ENCODE measurements at regions not wholly inside any gene's neighbourhood (a gene's known extent, or its start where the extent isn't known, plus 50 kb on each side); places are given as distances from the start of the nearest gene placed in this dataset.

- Histone ChIP-seq H3K36me3 (ENCODE audit: insufficient read depth) (no peaks in the 10 kb centered on the region), H3K4me1 (ENCODE audit: insufficient read depth) (no peaks in the 10 kb centered on the region), H3K4me3 (no peak overlapping the region), H3K27ac (ENCODE audit: low read depth) (no peak overlapping the region), H2AFZ (no peak overlapping the region), H4K20me1 (replicated peaks; ENCODE audit: insufficient read depth) (no peaks in the 10 kb centered on the region), H3F3A (replicated peaks; ENCODE audit: low read depth) (no peaks in the 10 kb centered on the region), H3K79me2 (replicated peaks; ENCODE audit: insufficient read depth) (no peaks in the 10 kb centered on the region), H3K9me2 (ENCODE audit: insufficient read depth) (no peaks in the 10 kb centered on the region), H3K27me3 (ENCODE audit: insufficient read depth) (no peaks in the 10 kb centered on the region), H3K4me2 (no peak overlapping the region)
- Mint-ChIP-seq H3K36me3 (ENCODE audit: low read depth) (peaks cover 33% of the 10 kb centered on the region), H3K4me1 (no peaks in the 10 kb centered on the region), H3K4me3 (no peak overlapping the region), H3K27me3 (ENCODE audit: insufficient read depth, low read depth, poor library complexity) (peaks cover 1% of the 10 kb centered on the region), H3K9me3 (peaks cover 94% of the 10 kb centered on the region), H3K27ac (no peak overlapping the region)
- DNase-seq (ENCODE audit: low spot score) (no peak), ATAC-seq (no peak)
- TF ChIP-seq EZH2phosphoT487 (IDR thresholded peaks at IDR 0.05; ENCODE audit: unreplicated experiment) (no peak), POLR2AphosphoS5 (IDR thresholded peaks at IDR 0.05; ENCODE audit: low read depth) (no peak), CTCF (conservative IDR thresholded peaks at IDR 0.05; ENCODE audit: low read depth in 2 of 2) (no peak), EZH2 (IDR thresholded peaks at IDR 0.05; ENCODE audit: low read depth, unreplicated experiment) (no peak), ZNF462 (CRISPR knock-in tag; IDR thresholded peaks at IDR 0.05) (no peak), NANOG (IDR thresholded peaks at IDR 0.05; ENCODE audit: borderline replicate concordance) (no peak), ZNF114 (CRISPR knock-in tag; IDR thresholded peaks at IDR 0.05) (no peak), STAT1 (IDR thresholded peaks at IDR 0.05; ENCODE audit: unreplicated experiment) (no peak), JUNB (IDR thresholded peaks at IDR 0.05; ENCODE audit: unreplicated experiment) (no peak), CREB1 (CRISPR knock-in tag; IDR thresholded peaks at IDR 0.05; ENCODE audit: low read depth) (no peak), ETS1 (IDR thresholded peaks at IDR 0.05) (no peak), REST (IDR thresholded peaks at IDR 0.05; ENCODE audit: unreplicated experiment) (no peak), ZNF331 (CRISPR knock-in tag; IDR thresholded peaks at IDR 0.05; ENCODE audit: low read depth) (no peak)
Measured at GRCh38 chr12:127115468-127116035, 1151.4 kb upstream of the TMEM132C start.
